BLaER1 (cell line): ENCODE measurements at regions not wholly inside any gene's neighbourhood (a gene's known extent, or its start where the extent isn't known, plus 50 kb on each side); places are given as distances from the start of the nearest gene placed in this dataset.

ENCODE experiments used
- H3K27ac ChIP-seq: shearing (Covaris generic); formaldehyde crosslinking; 2 replicates; pipeline ENCODE4 v1.8.1; 2022
- H3K27me3 ChIP-seq: shearing (Covaris generic); formaldehyde crosslinking; 2 replicates; pipeline ENCODE4 v1.8.1; 2022
- H3K36me3 ChIP-seq: shearing (Covaris generic); formaldehyde crosslinking; 2 replicates; pipeline ENCODE4 v1.8.1; 2022
- H3K4me1 ChIP-seq: shearing (Covaris generic); formaldehyde crosslinking; 2 replicates; pipeline ENCODE4 v1.8.1; 2022
- H3K4me2 ChIP-seq: shearing (Covaris generic); formaldehyde crosslinking; 2 replicates; pipeline ENCODE4 v1.8.1; 2022
- H3K4me3 ChIP-seq: shearing (Covaris generic); formaldehyde crosslinking; 2 replicates; pipeline ENCODE4 v1.8.1; 2022
- H3K9ac ChIP-seq: shearing (Covaris generic); formaldehyde crosslinking; 2 replicates; pipeline ENCODE4 v1.8.1; 2022
- H3K9me3 ChIP-seq: shearing (Covaris generic); formaldehyde crosslinking; 2 replicates; pipeline ENCODE4 v1.8.1; 2022
- H4K20me1 ChIP-seq: shearing (Covaris generic); formaldehyde crosslinking; 2 replicates; pipeline ENCODE4 v1.8.1; 2022
- Cebpa-rat ChIP-seq: shearing (Covaris generic); IDR thresholded peaks from 2 replicates; pipeline ENCODE4 v1.8.1; 2022

DNA sequence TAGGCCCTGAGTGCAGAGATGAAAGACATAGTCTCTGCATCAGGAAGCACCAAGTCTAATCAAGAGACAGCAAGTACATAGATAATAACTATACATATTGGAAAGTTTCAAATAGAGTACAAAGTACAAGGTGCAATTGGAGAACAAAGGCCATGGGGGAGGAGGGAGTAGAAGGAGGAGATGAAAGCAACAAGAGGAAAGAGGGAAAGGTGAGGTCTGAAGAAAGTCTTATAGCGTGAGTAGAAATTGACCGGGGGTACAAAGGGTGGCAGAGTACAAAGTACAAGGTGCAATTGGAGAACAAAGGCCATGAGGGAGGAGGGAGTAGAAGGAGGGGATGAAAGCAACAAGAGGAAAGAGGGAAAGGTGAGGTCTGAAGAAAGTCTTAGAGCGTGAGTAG lies 244.2 kb upstream of the JUN start:
- no peak for TF ChIP-seq Cebpa-rat
- no peak overlapping the region for H3K4me3 ChIP-seq
- no peaks in the 10 kb centered on the region for H3K9me3 ChIP-seq
- H3K4me1 ChIP-seq, result peaks cover 15% of the 10 kb centered on the region
- H3K9ac ChIP-seq, result no peak overlapping the region
- no peaks in the 10 kb centered on the region for H4K20me1 ChIP-seq
- H3K27me3 ChIP-seq, result no peaks in the 10 kb centered on the region
- no peak overlapping the region for H3K27ac ChIP-seq
- H3K4me2 ChIP-seq, result no peak overlapping the region
- H3K36me3 ChIP-seq, result no peaks in the 10 kb centered on the region

DNA sequence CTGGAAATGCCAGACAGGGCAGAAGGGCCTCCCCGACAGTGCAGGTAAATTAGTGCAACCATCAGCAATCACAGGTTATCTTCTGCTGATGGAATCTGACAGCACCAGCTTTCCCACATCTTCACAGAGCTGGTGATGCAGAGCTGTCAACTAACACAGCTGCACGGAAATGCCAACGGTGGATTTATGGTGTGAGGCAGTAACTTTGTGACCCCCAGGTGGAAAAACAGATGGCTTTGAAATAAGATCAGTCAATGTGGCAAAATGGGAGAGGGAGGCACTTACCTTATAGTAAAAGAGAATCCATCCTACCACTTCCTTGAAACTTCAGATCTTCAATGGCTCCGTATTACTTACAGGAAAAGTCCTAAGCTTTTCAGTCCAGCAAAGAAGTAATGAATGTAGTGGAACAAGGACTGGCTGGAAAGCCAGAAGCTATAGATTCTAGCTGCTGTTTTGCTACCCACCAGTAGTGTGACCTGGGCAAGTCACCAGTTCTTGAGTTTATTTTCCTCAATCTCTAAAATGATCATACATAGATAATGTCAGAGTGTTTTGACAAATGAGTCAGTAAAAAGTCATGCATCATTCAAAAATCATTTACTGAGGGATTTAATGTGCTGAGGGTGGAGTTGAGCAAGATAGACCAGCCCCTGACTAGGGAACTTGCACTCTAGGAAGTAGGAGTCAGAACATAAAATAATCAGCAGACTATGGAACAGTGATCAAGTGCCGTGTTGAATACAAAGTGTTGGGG lies 245.7 kb upstream of the JUN start:
- Histone ChIP-seq H3K9me3 (no peaks in the 10 kb centered on the region), H3K36me3 (no peaks in the 10 kb centered on the region), H3K9ac (no peak overlapping the region), H3K4me2 (no peak overlapping the region), H3K27ac (no peak overlapping the region), H4K20me1 (no peaks in the 10 kb centered on the region), H3K4me3 (no peak overlapping the region), H3K27me3 (no peaks in the 10 kb centered on the region), H3K4me1 (peaks cover 15% of the 10 kb centered on the region)
- no peak for TF ChIP-seq Cebpa-rat

- no peak for TF ChIP-seq Cebpa-rat
- Histone ChIP-seq H3K4me3 (no peak overlapping the region), H3K9me3 (no peaks in the 10 kb centered on the region), H3K4me1 (no peaks in the 10 kb centered on the region), H3K4me2 (no peak overlapping the region), H3K36me3 (no peaks in the 10 kb centered on the region), H4K20me1 (no peaks in the 10 kb centered on the region), H3K27me3 (no peaks in the 10 kb centered on the region), H3K9ac (no peak overlapping the region), H3K27ac (no peak overlapping the region)
Measured at GRCh38 chr1:59032228-59032627, 248.4 kb upstream of the JUN start.

- Histone ChIP-seq H3K27me3 (no peaks in the 10 kb centered on the region), H3K9me3 (no peaks in the 10 kb centered on the region), H3K27ac (no peak overlapping the region), H4K20me1 (no peaks in the 10 kb centered on the region), H3K4me1 (no peaks in the 10 kb centered on the region), H3K4me3 (no peak overlapping the region), H3K4me2 (no peak overlapping the region), H3K9ac (no peak overlapping the region), H3K36me3 (no peaks in the 10 kb centered on the region)
- TF ChIP-seq Cebpa-rat, result no peak
Measured at GRCh38 chr1:59033761-59034160, 249.9 kb upstream of the JUN start.

DNA sequence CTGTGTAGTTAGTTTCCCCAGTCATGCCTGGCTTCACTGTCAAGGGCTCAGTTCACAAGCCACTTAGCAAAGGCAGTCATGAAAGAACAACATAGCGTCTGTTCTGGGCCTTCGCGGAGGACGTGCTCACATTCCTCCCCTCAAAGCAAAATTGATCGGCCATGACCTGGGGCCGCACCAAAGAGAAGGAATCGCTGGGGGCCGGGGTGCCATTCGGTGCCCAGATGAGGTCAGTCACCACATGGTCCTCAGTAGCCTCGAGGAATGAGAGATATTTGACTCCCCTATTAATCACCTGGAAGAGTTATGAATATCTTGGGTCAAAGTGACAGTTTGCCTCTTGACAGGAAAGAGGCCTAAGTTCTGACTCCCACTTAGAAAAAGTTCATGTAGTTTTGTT lies 251.1 kb upstream of the JUN start:
- Histone ChIP-seq H3K27me3 (no peaks in the 10 kb centered on the region), H3K9me3 (no peaks in the 10 kb centered on the region), H3K27ac (no peak overlapping the region), H3K4me3 (no peak overlapping the region), H3K4me2 (no peak overlapping the region), H3K4me1 (no peaks in the 10 kb centered on the region), H3K9ac (no peak overlapping the region), H4K20me1 (no peaks in the 10 kb centered on the region), H3K36me3 (no peaks in the 10 kb centered on the region)
- no peak for TF ChIP-seq Cebpa-rat

GRCh38 chr1:59039551-59039950 lies 255.7 kb upstream of the JUN start:
- Histone ChIP-seq H3K4me1 (no peaks in the 10 kb centered on the region), H4K20me1 (no peaks in the 10 kb centered on the region), H3K9me3 (no peaks in the 10 kb centered on the region), H3K4me3 (no peak overlapping the region), H3K4me2 (no peak overlapping the region), H3K9ac (no peak overlapping the region), H3K27me3 (no peaks in the 10 kb centered on the region), H3K36me3 (no peaks in the 10 kb centered on the region), H3K27ac (no peak overlapping the region)
- no peak for TF ChIP-seq Cebpa-rat

GRCh38 chr1:59040486-59040885 lies 256.4 kb upstream of the FGGY start:
- Histone ChIP-seq H3K27ac (no peak overlapping the region), H3K4me1 (no peaks in the 10 kb centered on the region), H3K9me3 (no peaks in the 10 kb centered on the region), H4K20me1 (no peaks in the 10 kb centered on the region), H3K9ac (no peak overlapping the region), H3K36me3 (no peaks in the 10 kb centered on the region), H3K4me3 (no peak overlapping the region), H3K27me3 (no peaks in the 10 kb centered on the region), H3K4me2 (no peak overlapping the region)
- TF ChIP-seq Cebpa-rat, result no peak

DNA sequence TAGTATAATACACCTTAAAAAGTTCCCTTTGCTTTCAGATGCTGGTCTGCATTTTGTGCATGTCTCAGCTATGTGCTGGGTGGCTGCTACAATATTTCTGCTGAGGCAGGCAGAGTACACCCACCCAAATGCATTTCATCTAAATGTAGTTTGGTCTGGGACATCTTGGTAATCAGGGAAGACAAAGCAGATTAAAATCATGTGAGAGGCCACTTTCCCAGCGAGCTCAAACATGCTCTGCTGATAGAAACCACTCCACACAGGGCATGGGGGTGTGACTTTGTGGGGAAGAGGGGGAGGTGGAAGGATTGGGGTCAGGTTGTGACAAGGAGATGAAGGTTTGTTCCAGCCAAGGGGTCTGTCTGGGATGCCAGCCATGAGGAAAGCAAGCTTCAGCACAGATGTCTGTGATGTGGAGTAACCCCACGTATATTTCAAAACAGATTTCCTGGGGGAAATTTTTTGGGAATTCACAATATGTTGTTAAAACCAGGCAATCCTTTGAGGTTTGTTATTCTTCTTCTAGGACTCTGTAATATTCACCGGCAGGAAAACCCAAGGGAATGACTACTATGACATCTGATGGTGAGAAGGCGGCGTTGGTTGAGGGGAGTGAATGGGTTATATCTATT lies 255.1 kb upstream of the FGGY start:
- TF ChIP-seq Cebpa-rat, result no peak
- no peaks in the 10 kb centered on the region for H3K36me3 ChIP-seq
- H3K4me3 ChIP-seq, result no peak overlapping the region
- H3K4me2 ChIP-seq, result no peak overlapping the region
- H3K4me1 ChIP-seq, result peaks cover 3% of the 10 kb centered on the region
- no peaks in the 10 kb centered on the region for H3K27me3 ChIP-seq
- no peak overlapping the region for H3K27ac ChIP-seq
- no peaks in the 10 kb centered on the region for H4K20me1 ChIP-seq
- H3K9ac ChIP-seq, result no peak overlapping the region
- no peaks in the 10 kb centered on the region for H3K9me3 ChIP-seq

DNA sequence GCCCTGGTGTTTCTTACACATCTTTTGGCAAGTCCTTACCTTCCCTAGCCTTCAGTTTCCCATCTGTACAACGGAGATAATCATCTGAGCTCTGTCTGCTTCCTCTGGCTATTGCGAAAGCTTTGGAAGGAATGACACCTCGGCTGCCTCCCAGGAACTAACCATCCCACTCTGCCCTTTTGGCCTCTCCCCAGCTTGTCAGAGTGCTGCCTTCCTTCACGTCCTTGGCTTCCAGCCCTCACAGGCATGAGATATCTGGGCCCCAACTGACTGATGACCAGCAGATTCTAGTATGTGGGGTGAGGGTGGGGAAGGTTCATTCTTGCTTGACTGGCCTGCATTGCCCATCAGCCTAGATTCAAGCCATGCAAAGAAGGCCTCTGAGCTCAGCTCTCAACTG lies 253.1 kb upstream of the FGGY start:
- H3K9me3 ChIP-seq, result no peaks in the 10 kb centered on the region
- H3K27ac ChIP-seq, result no peak overlapping the region
- H3K4me2 ChIP-seq, result no peak overlapping the region
- peaks cover 6% of the 10 kb centered on the region for H3K4me1 ChIP-seq
- H4K20me1 ChIP-seq, result no peaks in the 10 kb centered on the region
- H3K27me3 ChIP-seq, result no peaks in the 10 kb centered on the region
- no peak for TF ChIP-seq Cebpa-rat
- H3K36me3 ChIP-seq, result no peaks in the 10 kb centered on the region
- H3K4me3 ChIP-seq, result no peak overlapping the region
- no peak overlapping the region for H3K9ac ChIP-seq

GRCh38 chr1:59044535-59045121 lies 252.3 kb upstream of the FGGY start:
- H3K4me2 ChIP-seq, result no peak overlapping the region
- no peak overlapping the region for H3K27ac ChIP-seq
- H3K9ac ChIP-seq, result no peak overlapping the region
- peaks cover 6% of the 10 kb centered on the region for H3K4me1 ChIP-seq
- H4K20me1 ChIP-seq, result no peaks in the 10 kb centered on the region
- H3K9me3 ChIP-seq, result no peaks in the 10 kb centered on the region
- H3K4me3 ChIP-seq, result no peak overlapping the region
- H3K36me3 ChIP-seq, result no peaks in the 10 kb centered on the region
- TF ChIP-seq Cebpa-rat, result no peak
- no peaks in the 10 kb centered on the region for H3K27me3 ChIP-seq
